NCI-H1048 (cell line): ENCODE measurements at regions not wholly inside any gene's neighbourhood (a gene's known extent, or its start where the extent isn't known, plus 50 kb on each side); places are given as distances from the start of the nearest gene placed in this dataset.

Experiments
- DNase-seq: peaks from one replicate; lab custom pipeline; 2025; lab: John Stamatoyannopoulos, UW

DNA sequence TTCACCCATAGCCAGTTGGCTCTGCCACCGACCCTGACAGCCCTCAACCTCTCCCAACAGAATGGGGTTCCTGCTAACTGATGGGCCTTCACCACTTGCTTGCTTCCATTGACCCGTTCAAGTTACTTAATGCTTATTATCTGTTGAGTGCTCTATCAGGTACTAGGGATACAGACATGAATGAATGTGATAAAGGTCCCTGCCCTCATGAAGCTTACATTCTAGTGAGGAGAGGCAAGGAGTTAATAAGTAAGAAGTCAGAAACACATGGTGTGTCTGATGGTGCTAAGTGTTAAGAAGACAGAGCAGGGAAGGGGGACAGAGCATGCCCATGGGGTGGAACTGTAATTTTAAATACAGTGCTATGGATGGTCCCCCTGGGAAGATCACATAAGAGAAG, 107.5 kb upstream of the JUN start:
- DNase-seq = no peak

GRCh38 chr1:58893257-58893869, 109.5 kb upstream of the JUN start:
- no peak for DNase-seq

GRCh38 chr1:58895082-58895481, 111.2 kb upstream of the JUN start:
- DNase-seq = no peak

GRCh38 chr1:58895559-58896145, 111.8 kb upstream of the JUN start:
- no peak for DNase-seq

GRCh38 chr1:58896246-58897183, 112.7 kb upstream of the JUN start:
- no peak for DNase-seq

DNA sequence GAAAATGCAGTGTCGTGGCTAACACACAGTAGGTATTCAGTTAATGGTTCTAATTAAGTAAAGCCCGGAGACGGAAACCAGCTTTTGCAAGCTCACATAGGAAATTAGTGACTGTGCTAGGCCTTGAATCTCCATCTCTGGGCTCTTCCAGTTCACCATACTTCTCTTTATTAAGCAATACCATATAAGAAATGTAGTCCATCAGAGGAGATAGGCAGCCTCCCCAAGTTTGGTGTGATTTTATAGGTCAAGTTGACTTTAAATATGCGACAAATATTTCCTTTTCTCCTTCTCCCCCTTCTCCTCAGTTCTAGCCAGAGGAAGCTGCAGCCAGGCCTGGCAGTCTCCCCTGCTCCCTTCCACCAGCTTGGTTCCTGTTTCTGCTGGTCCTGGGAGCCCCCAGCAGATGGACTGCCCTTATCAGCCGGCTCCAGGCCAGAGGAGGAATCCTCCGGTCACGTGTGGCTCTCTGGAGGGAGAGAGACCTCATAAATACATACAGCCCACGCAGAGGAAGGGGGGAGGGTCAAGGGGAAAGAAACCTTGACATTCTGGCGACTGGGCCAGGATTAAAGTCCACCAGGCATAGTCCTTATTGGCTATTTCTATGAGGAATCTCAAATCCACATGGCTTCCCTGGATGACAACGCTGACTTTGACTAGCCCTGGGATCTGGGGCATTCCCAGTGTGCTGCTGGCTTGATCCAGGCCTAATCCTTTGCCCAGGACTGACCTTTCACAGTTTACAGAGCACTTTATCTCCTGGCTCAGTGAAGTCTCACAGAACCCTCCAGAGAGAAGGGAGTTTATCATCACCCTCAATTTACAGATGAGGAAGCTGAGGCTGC, 115.1 kb upstream of the JUN start:
- DNase-seq = no peak

DNA sequence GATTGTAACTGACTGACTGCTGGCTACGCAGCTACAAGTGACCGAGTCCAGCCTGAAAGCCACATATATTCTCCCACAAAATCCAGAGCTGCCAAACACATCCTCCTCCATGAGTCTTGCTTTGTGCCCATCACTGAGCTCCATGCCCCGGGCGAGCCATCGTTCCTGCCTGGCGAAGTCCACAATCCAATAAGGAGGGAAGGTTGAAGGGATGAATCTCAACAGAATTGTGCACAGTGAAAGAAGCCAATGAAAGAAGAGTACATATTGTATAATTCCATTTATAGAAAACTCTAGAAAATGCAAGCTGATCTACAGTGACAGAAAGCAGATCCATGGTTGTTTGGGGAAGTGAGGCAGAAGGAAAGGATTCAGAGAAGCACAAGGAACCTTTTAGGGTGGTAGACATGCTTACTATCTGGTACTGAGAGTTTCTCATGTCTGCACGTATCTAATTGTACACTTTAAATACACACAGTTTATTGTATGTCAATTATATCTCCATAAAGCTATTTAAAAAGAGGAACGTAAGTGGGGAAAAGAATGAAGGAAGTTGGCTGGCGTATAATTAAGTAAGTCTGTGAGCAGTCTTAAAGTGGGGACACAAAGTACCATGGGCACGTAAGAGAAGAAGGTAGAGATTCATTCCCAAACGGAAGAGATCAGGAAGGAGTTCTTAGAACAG, 115.9 kb upstream of the JUN start:
- no peak for DNase-seq

GRCh38 chr1:58900396-58900795, 116.5 kb upstream of the JUN start:
- DNase-seq = no peak

DNA sequence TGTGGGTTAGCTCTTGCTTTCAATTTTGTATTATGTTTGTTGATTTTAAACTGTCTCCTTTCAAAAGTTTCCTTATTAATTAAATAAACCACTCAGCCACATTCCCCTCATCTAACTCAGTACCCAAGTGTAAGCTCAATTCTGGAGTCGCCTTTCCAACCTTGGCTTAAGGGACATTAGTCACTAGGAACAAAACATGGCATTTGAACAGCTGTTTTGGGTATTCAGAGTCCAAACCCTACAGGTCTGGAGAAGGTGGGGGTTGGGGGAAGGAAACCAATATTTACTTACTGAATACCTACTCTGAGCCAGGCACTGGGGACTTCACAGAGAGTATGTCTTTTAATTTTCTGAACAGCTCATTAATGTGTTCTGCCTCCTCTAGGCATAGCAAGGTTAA, 117.2 kb upstream of the JUN start:
- DNase-seq = no peak

DNA sequence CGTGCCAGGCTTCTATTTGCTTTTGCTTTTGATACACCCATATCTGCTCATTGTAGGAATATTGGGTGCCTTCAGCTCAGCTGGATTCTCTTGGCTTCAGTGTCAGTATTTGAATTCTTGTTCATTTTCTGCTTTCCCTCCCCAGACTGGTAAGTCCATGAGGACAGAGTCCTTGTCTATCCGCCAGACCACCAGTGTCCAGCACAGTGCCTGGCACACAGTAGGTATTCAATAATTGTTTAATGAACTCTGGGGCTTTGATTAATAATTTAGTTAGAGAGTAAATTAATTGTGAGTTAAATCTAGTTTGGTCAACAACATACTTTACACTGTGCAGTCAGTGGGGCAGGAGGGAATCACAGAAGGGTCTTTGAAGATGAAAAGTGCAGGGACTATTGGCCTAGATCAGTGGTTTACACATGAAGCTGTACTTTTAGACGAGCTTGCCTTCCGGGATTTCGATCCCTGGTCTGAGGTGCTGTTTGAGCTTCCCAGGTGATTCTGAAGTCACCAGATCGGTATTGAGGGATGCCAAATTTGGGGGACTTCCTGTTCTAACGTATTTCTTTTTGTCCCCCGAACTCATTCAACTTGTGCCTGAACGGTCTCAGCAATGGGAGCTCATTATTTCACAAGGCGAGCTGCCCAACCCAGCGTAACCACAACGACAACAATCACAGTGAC, 119.1 kb upstream of the JUN start:
- no peak for DNase-seq

- DNase-seq = no peak
Measured at GRCh38 chr1:58903514-58904298, 119.9 kb upstream of the JUN start.

- no peak for DNase-seq
Measured at GRCh38 chr1:58904299-58905125, 120.7 kb upstream of the JUN start.

GRCh38 chr1:58905126-58905490, 121.3 kb upstream of the JUN start:
- no peak for DNase-seq

DNA sequence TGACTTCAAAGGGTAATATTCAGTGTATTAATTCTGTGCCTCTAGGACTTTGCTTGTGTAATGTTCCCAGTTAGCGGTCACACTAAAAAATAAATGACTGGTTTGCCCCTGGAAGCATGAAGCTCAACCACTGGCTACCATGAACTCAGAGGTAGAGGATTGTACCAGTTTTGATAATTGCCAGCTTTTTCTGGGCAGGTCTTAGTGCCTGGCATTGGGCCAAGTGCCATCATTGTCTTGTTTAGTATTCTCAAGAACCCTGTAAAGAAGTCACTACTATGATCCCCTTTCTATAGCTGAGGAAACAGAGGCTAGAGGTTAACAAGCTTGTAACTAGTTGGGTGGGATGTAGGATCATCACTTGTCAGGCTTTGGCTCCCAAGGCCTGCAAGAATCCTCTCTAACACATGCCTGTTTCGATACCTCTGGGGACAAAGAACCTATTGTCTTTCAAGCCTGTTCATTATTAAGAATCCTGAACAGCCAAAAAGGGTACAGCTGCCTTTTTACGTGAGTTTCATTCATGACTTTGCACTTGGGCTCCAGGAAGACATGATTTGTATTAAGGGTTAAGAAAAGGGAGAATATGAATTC, 121.9 kb upstream of the JUN start:
- DNase-seq = no peak

- DNase-seq = no peak
Measured at GRCh38 chr1:58907398-58907797, 123.6 kb upstream of the JUN start.

GRCh38 chr1:58908561-58909560, 125.0 kb upstream of the JUN start:
- DNase-seq = no peak

DNA sequence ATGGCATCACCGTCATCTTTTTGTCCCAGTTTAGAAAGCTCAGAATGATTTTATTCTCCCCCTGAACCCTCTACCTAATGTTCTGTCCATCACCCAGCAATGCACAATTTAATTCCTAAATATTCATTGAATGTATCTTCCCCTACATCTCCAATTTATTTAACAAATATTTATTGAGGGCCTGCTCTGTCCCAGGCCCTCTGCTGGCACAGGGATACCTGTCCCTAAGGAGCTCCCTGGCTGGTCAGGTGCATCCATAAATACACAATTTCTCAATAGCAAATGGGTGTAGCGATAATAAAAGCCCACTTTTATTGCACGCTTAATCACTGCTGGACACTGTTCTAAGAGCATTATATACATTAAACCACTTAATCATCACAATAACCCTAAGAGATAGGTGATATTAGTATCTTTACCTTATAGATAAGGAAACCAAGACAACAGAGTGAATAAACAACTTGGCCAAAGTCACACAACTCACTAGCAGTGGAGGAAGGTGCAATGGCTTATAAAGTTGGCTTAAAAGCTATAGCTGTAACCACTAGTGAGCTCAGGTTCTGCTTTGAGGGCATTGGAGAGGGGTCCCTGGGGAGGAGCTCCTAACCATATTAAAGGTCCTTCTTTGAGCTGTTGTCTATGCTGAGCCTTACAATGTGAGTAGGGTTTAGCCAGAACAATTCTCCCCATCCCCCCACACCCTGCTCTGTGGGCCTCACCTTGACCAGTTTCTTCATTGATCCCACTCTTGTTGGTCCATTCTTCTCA, 126.3 kb upstream of the JUN start:
- no peak for DNase-seq
